Neural crest cell (in vitro differentiated cells): ENCODE measurements at regions not wholly inside any gene's neighbourhood (a gene's known extent, or its start where the extent isn't known, plus 50 kb on each side); places are given as distances from the start of the nearest gene placed in this dataset.
"Not testable (repeated sequence)": the region's sequence is repeated elsewhere in the genome, so short reads cannot be mapped to it uniquely, and the experiment has no call there.

Experiments
- DNase-seq: peaks from one replicate; pipeline ENCODE4 v3.0.0; 2021; ENCODE audit warnings: low read depth, mixed read lengths, low spot score
- H3K27ac Mint-ChIP-seq: one replicate; pipeline ENCODE4 v1.8.0; 2021; ENCODE audit warnings: mild to moderate bottlenecking, mixed read lengths; ENCODE audit not compliant: unreplicated experiment
- H3K27me3 Mint-ChIP-seq: 2 replicates; pipeline ENCODE4 v1.8.0; 2021; ENCODE audit warnings: low read depth, mild to moderate bottlenecking, mixed read lengths
- H3K36me3 Mint-ChIP-seq: 2 replicates; pipeline ENCODE4 v1.8.0; 2021; ENCODE audit warnings: low read depth, mild to moderate bottlenecking, mixed read lengths
- H3K4me1 Mint-ChIP-seq: 2 replicates; pipeline ENCODE4 v1.8.0; 2021; ENCODE audit warnings: mixed read lengths
- H3K4me3 Mint-ChIP-seq: one replicate; pipeline ENCODE4 v1.8.0; 2021; ENCODE audit warnings: mild to moderate bottlenecking, mixed read lengths
- H3K9me3 Mint-ChIP-seq: 2 replicates; pipeline ENCODE4 v1.8.0; 2021; ENCODE audit warnings: mixed read lengths
- CTCF ChIP-seq: fragments of 200-600 bp; sonication (generic); conservative IDR thresholded peaks from 2 replicates; pipeline ENCODE4 v1.5.0; 2021; ENCODE audit warnings: antibody characterized with exemption, mild to moderate bottlenecking

DNA sequence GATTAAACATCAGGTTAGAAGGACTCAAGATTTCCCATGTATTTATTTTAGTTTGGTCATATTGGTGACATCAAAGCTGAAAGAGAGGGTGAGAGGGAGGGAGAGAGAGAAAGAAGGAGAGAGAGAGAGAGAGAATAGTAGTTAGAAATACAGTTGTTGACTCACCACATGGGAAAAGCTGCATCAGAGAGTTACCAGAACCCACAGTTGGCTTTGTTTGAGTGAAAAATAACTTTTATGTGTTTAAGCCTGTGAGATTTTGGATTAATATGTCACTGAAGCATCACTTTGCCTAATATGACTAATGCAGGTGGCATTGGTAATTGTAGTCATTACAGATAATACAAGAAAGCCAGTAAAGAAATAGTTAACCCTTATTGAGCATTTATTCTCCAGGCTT lies 303.9 kb downstream of the REEP3 start:
- Mint-ChIP-seq H3K4me3 (no peak overlapping the region), H3K36me3 (no peaks in the 10 kb centered on the region), H3K27ac (no peak overlapping the region), H3K4me1 (no peaks in the 10 kb centered on the region), H3K27me3 (peaks cover 3% of the 10 kb centered on the region), H3K9me3 (peaks cover 4% of the 10 kb centered on the region)
- no peak for DNase-seq
- no peak for TF ChIP-seq CTCF

GRCh38 chr10:63825766-63826165 lies 304.6 kb downstream of the REEP3 start:
- Mint-ChIP-seq H3K4me3 (no peak overlapping the region), H3K36me3 (no peaks in the 10 kb centered on the region), H3K9me3 (peaks cover 4% of the 10 kb centered on the region), H3K27me3 (peaks cover 3% of the 10 kb centered on the region), H3K4me1 (no peaks in the 10 kb centered on the region), H3K27ac (no peak overlapping the region)
- DNase-seq: no peak
- TF ChIP-seq CTCF: no peak

DNA sequence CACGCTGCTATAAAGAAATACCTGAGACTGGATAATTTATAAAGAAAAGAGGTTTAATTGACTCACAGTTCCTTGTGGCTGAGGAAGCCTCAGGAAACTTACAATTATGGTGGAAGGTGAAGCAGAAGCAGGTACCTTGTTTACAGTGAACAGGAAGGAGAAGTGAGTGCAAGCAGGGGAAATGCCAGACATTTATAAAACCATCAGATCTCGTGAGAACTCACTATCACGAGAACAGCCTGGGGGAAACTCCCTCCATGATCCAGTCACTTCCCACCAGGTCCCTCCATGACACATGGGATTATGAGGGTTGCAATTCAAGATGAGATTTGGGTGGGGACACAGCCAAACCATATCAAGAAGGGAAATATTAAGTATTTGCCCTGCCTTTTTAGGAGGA lies 305.8 kb downstream of the REEP3 start:
- H3K27ac Mint-ChIP-seq, DNase-seq, H3K4me3 Mint-ChIP-seq, H3K36me3 Mint-ChIP-seq, H3K27me3 Mint-ChIP-seq, H3K9me3 Mint-ChIP-seq, H3K4me1 Mint-ChIP-seq: not testable (repeated sequence)

GRCh38 chr10:63829020-63829419 lies 307.8 kb downstream of the REEP3 start:
- Mint-ChIP-seq H3K4me3 (no peak overlapping the region), H3K27ac (no peak overlapping the region), H3K36me3 (no peaks in the 10 kb centered on the region), H3K9me3 (no peaks in the 10 kb centered on the region), H3K27me3 (peaks cover 3% of the 10 kb centered on the region), H3K4me1 (no peaks in the 10 kb centered on the region)
- no peak for TF ChIP-seq CTCF
- DNase-seq: no peak

GRCh38 chr10:63829573-63830149 lies 308.5 kb downstream of the REEP3 start:
- Mint-ChIP-seq H3K4me3 (no peak overlapping the region), H3K4me1 (no peaks in the 10 kb centered on the region), H3K27me3 (peaks cover 3% of the 10 kb centered on the region), H3K36me3 (no peaks in the 10 kb centered on the region), H3K9me3 (no peaks in the 10 kb centered on the region), H3K27ac (no peak overlapping the region)
- no peak for DNase-seq
- no peak for TF ChIP-seq CTCF

- no peak for DNase-seq
- Mint-ChIP-seq H3K27ac (no peak overlapping the region), H3K27me3 (no peaks in the 10 kb centered on the region), H3K4me1 (no peaks in the 10 kb centered on the region), H3K36me3 (no peaks in the 10 kb centered on the region), H3K4me3 (no peak overlapping the region), H3K9me3 (no peaks in the 10 kb centered on the region)
- no peak for TF ChIP-seq CTCF
Observed at GRCh38 chr10:63832686-63833085, 311.5 kb downstream of the REEP3 start.
